K562 (cell line): ENCODE measurements at regions not wholly inside any gene's neighbourhood (a gene's known extent, or its start where the extent isn't known, plus 50 kb on each side); places are given as distances from the start of the nearest gene placed in this dataset.
A peak's percentile ranks its signal among the peaks of the same experiment; 100 is the strongest.

Experiments
- CREB1 ChIP-seq, 2 experiments: sonication (generic) in 1 of 2; formaldehyde crosslinking in 1 of 2; IDR thresholded peaks; 2 replicates each; pipeline versions ENCODE4 v1.6.1 to v1.8.0; 2012 to 2022; ENCODE audit warnings: inconsistent platforms in 1 of 2, mild to moderate bottlenecking in 1 of 2, missing genetic modification reagents in 1 of 2, moderate library complexity in 1 of 2
- MEIS2 ChIP-seq: fragments of 450-650 bp; IDR thresholded peaks from 2 replicates; pipeline ENCODE4 v1.6.1; 2014; ENCODE audit warnings: mild to moderate bottlenecking; ENCODE audit not compliant: partially characterized antibody
- MTA3 ChIP-seq: fragments of 450-650 bp; formaldehyde crosslinking; IDR thresholded peaks from 2 replicates; pipeline ENCODE4 v1.6.1; 2017; ENCODE audit warnings: mild to moderate bottlenecking, borderline replicate concordance
- MXI1 ChIP-seq: IDR thresholded peaks from 2 replicates; pipeline ENCODE4 v1.6.1; 2011; ENCODE audit warnings: low read depth, mild to moderate bottlenecking, improper control_type of control experiment, low read length
- NFE2 ChIP-seq: IDR thresholded peaks from 2 replicates; pipeline ENCODE4 v1.6.1; 2014; ENCODE audit warnings: antibody characterized with exemption, low read depth
- PHF20 ChIP-seq: fragments of 450-650 bp; IDR thresholded peaks from 2 replicates; pipeline ENCODE4 v1.6.1; 2018; ENCODE audit not compliant: partially characterized antibody
- SAFB ChIP-seq: fragments of 200-400 bp; formaldehyde crosslinking; IDR thresholded peaks from 2 replicates; pipeline ENCODE4 v1.6.1; 2017; ENCODE audit warnings: low read depth, low read length, borderline replicate concordance
- SMARCC2 ChIP-seq: fragments of 450-650 bp; IDR thresholded peaks from 2 replicates; pipeline ENCODE4 v1.6.1; 2017; ENCODE audit warnings: antibody characterized with exemption, moderate library complexity, mild to moderate bottlenecking, low read depth
- ZNF75A ChIP-seq: fragments of 450-650 bp; formaldehyde crosslinking; IDR thresholded peaks from 2 replicates; pipeline ENCODE4 v1.4.0; 2020; ENCODE audit warnings: mild to moderate bottlenecking
- TF ChIP-seq, protein P1 (sequence below): sonication (generic); formaldehyde crosslinking; IDR thresholded peaks from 2 replicates; pipeline ENCODE4 v1.8.0; 2023; ENCODE audit warnings: mild to moderate bottlenecking, missing genetic modification reagents
- TF ChIP-seq, protein P2 (sequence below): fragments of 450-650 bp; IDR thresholded peaks from 2 replicates; pipeline ENCODE4 v1.6.1; 2016; ENCODE audit warnings: mild to moderate bottlenecking, moderate library complexity
- TF ChIP-seq, protein P3 (sequence below): fragments of 450-650 bp; conservative IDR thresholded peaks from 2 replicates; pipeline ENCODE4 v1.6.1; 2016; ENCODE audit warnings: missing genetic modification characterization, low read depth, mild to moderate bottlenecking, missing compliant biosample characterization, moderate library complexity
- TF ChIP-seq, protein P4 (sequence below): fragments of 250-450 bp; sonication (Bioruptor Pico); IDR thresholded peaks from 2 replicates; pipeline ENCODE4 v1.8.0; 2021; ENCODE audit warnings: borderline replicate concordance, mild to moderate bottlenecking, moderate library complexity; ENCODE audit not compliant: poor library complexity, severe bottlenecking

DNA sequence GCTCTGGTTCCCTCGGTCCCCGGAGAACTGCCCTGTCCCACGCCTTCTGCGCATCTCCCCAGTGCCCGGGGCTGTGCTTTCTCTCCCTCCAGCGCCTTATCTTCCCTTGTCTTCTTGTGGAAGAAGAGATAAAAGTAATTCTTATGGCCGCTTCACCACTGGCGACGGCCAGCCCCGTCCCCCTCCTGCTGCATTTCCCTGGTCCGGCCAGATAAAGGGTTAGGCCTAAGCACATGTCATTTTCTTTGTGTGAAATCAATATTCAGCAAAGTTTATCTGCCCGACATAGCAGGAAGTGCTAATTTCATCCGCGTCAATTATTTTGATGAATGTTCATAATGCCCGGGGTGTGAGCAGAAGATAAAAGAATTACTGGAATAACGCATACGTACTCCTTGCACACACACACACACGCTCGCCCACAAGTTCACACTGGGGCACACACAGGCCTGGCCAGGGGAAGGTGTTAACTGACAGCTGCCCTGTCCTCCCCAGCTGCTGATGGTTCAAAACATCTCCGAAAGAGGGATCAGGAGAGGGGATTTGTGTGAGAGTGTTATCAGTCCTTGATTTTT lies 177.7 kb upstream of the LHX5 start (continued):
- TF ChIP-seq SMARCC2 = peak; percentile 100
- peak; percentile 99 for TF ChIP-seq MEIS2
- TF ChIP-seq PHF20 = peak; percentile 52
- TF ChIP-seq, protein P1, sequence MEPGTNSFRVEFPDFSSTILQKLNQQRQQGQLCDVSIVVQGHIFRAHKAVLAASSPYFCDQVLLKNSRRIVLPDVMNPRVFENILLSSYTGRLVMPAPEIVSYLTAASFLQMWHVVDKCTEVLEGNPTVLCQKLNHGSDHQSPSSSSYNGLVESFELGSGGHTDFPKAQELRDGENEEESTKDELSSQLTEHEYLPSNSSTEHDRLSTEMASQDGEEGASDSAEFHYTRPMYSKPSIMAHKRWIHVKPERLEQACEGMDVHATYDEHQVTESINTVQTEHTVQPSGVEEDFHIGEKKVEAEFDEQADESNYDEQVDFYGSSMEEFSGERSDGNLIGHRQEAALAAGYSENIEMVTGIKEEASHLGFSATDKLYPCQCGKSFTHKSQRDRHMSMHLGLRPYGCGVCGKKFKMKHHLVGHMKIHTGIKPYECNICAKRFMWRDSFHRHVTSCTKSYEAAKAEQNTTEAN (CRISPR knock-in tag) = peak; percentile 95
- peak; percentile 85 for TF ChIP-seq CREB1 (IDR thresholded peaks at IDR 0.05)
- peak; percentile 35; the same call in 1 of the 2 replicates for TF ChIP-seq CREB1 (CRISPR knock-in tag; IDR thresholded peaks at IDR 0.05)
- TF ChIP-seq, protein P2, sequence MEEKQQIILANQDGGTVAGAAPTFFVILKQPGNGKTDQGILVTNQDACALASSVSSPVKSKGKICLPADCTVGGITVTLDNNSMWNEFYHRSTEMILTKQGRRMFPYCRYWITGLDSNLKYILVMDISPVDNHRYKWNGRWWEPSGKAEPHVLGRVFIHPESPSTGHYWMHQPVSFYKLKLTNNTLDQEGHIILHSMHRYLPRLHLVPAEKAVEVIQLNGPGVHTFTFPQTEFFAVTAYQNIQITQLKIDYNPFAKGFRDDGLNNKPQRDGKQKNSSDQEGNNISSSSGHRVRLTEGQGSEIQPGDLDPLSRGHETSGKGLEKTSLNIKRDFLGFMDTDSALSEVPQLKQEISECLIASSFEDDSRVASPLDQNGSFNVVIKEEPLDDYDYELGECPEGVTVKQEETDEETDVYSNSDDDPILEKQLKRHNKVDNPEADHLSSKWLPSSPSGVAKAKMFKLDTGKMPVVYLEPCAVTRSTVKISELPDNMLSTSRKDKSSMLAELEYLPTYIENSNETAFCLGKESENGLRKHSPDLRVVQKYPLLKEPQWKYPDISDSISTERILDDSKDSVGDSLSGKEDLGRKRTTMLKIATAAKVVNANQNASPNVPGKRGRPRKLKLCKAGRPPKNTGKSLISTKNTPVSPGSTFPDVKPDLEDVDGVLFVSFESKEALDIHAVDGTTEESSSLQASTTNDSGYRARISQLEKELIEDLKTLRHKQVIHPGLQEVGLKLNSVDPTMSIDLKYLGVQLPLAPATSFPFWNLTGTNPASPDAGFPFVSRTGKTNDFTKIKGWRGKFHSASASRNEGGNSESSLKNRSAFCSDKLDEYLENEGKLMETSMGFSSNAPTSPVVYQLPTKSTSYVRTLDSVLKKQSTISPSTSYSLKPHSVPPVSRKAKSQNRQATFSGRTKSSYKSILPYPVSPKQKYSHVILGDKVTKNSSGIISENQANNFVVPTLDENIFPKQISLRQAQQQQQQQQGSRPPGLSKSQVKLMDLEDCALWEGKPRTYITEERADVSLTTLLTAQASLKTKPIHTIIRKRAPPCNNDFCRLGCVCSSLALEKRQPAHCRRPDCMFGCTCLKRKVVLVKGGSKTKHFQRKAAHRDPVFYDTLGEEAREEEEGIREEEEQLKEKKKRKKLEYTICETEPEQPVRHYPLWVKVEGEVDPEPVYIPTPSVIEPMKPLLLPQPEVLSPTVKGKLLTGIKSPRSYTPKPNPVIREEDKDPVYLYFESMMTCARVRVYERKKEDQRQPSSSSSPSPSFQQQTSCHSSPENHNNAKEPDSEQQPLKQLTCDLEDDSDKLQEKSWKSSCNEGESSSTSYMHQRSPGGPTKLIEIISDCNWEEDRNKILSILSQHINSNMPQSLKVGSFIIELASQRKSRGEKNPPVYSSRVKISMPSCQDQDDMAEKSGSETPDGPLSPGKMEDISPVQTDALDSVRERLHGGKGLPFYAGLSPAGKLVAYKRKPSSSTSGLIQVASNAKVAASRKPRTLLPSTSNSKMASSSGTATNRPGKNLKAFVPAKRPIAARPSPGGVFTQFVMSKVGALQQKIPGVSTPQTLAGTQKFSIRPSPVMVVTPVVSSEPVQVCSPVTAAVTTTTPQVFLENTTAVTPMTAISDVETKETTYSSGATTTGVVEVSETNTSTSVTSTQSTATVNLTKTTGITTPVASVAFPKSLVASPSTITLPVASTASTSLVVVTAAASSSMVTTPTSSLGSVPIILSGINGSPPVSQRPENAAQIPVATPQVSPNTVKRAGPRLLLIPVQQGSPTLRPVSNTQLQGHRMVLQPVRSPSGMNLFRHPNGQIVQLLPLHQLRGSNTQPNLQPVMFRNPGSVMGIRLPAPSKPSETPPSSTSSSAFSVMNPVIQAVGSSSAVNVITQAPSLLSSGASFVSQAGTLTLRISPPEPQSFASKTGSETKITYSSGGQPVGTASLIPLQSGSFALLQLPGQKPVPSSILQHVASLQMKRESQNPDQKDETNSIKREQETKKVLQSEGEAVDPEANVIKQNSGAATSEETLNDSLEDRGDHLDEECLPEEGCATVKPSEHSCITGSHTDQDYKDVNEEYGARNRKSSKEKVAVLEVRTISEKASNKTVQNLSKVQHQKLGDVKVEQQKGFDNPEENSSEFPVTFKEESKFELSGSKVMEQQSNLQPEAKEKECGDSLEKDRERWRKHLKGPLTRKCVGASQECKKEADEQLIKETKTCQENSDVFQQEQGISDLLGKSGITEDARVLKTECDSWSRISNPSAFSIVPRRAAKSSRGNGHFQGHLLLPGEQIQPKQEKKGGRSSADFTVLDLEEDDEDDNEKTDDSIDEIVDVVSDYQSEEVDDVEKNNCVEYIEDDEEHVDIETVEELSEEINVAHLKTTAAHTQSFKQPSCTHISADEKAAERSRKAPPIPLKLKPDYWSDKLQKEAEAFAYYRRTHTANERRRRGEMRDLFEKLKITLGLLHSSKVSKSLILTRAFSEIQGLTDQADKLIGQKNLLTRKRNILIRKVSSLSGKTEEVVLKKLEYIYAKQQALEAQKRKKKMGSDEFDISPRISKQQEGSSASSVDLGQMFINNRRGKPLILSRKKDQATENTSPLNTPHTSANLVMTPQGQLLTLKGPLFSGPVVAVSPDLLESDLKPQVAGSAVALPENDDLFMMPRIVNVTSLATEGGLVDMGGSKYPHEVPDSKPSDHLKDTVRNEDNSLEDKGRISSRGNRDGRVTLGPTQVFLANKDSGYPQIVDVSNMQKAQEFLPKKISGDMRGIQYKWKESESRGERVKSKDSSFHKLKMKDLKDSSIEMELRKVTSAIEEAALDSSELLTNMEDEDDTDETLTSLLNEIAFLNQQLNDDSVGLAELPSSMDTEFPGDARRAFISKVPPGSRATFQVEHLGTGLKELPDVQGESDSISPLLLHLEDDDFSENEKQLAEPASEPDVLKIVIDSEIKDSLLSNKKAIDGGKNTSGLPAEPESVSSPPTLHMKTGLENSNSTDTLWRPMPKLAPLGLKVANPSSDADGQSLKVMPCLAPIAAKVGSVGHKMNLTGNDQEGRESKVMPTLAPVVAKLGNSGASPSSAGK = peak; percentile 92
- no peak for TF ChIP-seq SAFB
- TF ChIP-seq, protein P3, sequence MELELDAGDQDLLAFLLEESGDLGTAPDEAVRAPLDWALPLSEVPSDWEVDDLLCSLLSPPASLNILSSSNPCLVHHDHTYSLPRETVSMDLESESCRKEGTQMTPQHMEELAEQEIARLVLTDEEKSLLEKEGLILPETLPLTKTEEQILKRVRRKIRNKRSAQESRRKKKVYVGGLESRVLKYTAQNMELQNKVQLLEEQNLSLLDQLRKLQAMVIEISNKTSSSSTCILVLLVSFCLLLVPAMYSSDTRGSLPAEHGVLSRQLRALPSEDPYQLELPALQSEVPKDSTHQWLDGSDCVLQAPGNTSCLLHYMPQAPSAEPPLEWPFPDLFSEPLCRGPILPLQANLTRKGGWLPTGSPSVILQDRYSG (tag) = peak; percentile 85; the same call in 1 of the 2 replicates
- TF ChIP-seq MTA3 = peak; percentile 90
- no peak; the same call in 1 of the 2 replicates for TF ChIP-seq ZNF75A (CRISPR knock-in tag)
- TF ChIP-seq NFE2 = peak; percentile 60; the same call in 1 of the 2 replicates
- TF ChIP-seq, protein P4, sequence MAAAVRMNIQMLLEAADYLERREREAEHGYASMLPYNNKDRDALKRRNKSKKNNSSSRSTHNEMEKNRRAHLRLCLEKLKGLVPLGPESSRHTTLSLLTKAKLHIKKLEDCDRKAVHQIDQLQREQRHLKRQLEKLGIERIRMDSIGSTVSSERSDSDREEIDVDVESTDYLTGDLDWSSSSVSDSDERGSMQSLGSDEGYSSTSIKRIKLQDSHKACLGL (CRISPR knock-in tag) = no peak
- peak; percentile 81 for TF ChIP-seq MXI1
